ENCODE measurements at regions not wholly inside any gene's neighbourhood (a gene's known extent, or its start where the extent isn't known, plus 50 kb on each side); places are given as distances from the start of the nearest gene placed in this dataset.

DNA sequence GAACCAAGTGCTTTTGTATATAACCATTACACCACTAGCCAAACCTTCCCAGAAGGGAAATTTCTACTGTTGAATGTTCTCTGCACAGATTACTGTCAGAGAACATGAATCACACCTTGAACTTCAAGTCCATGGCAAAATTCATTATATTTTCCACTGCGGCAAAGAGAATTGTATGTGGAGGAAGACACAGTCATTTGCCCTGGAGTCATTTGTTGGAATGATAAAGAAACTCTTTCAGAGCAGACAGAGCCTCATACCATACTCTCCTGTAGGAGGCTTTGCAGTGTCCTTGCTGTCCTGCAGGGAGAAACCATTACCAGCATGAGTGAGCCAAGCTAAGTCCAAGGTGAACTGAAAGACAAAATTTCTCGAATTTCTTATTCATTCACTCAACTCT is 369.0 kb downstream of the ARHGEF28 start:
- DNase-seq: no peak

All from stimulated activated naive CD4-positive, alpha-beta T cell treated with Interleukin-2 at 50 U/mL for 16 hours (primary cell).